ENCODE measurements at regions not wholly inside any gene's neighbourhood (a gene's known extent, or its start where the extent isn't known, plus 50 kb on each side); places are given as distances from the start of the nearest gene placed in this dataset.

GRCh38 chr4:11328401-11328800, 100.3 kb downstream of the HS3ST1 start (continued):
- TF ChIP-seq CHD7 (IDR thresholded peaks at IDR 0.05; ENCODE audit: insufficient replicate concordance, low read length) (no peak), ATF2 (IDR thresholded peaks at IDR 0.05; ENCODE audit: low read length) (no peak), SIN3A (conservative IDR thresholded peaks at IDR 0.05 in 1 of 2, IDR thresholded peaks at IDR 0.05 in 1 of 2; ENCODE audit: low read depth in 1 of 2, low read length in 2 of 2) (no peak), GTF2F1 (IDR thresholded peaks at IDR 0.05; ENCODE audit: borderline replicate concordance, low read depth, low read length) (no peak)

All from H1 (cell line).